Smooth muscle cell (in vitro differentiated cells): ENCODE measurements at regions not wholly inside any gene's neighbourhood (a gene's known extent, or its start where the extent isn't known, plus 50 kb on each side); places are given as distances from the start of the nearest gene placed in this dataset.

ENCODE experiments used
- DNase-seq: peaks from one replicate; lab custom pipeline; 2025; ENCODE audit not compliant: unreplicated experiment; lab: John Stamatoyannopoulos, UW
- H2AFZ ChIP-seq: fragments of 200-600 bp; sonication (generic); 2 replicates; pipeline ENCODE4 v1.6.0; 2016; ENCODE audit warnings: antibody characterized with exemption, low read depth, mild to moderate bottlenecking
- H3F3A ChIP-seq: fragments of 200-600 bp; sonication (generic); 2 replicates; pipeline ENCODE4 v1.6.0; 2017; ENCODE audit warnings: antibody characterized with exemption, low read depth
- H3K27ac ChIP-seq: fragments of 200-600 bp; sonication (generic); 2 replicates; pipeline ENCODE4 v1.5.1; 2016; ENCODE audit warnings: low read depth, mild to moderate bottlenecking
- H3K27me3 ChIP-seq: fragments of 200-600 bp; sonication (generic); 2 replicates; pipeline ENCODE4 v1.6.1; 2016; ENCODE audit warnings: low read depth, mild to moderate bottlenecking
- H3K36me3 ChIP-seq: fragments of 200-600 bp; sonication (generic); 2 replicates; pipeline ENCODE4 v1.5.1; 2016; ENCODE audit warnings: low read depth
- H3K4me1 ChIP-seq: fragments of 200-600 bp; sonication (generic); 2 replicates; pipeline ENCODE4 v1.5.1; 2016; ENCODE audit warnings: low read depth
- H3K4me2 ChIP-seq: fragments of 200-600 bp; sonication (generic); 2 replicates; pipeline ENCODE4 v1.6.0; 2016; ENCODE audit warnings: mild to moderate bottlenecking
- H3K4me3 ChIP-seq: fragments of 200-600 bp; sonication (generic); 2 replicates; pipeline ENCODE4 v1.5.1; 2016; ENCODE audit warnings: mild to moderate bottlenecking
- H3K79me2 ChIP-seq: fragments of 200-600 bp; sonication (generic); 2 replicates; pipeline ENCODE4 v1.6.0; 2016; ENCODE audit warnings: low read depth, mild to moderate bottlenecking
- H3K9ac ChIP-seq: fragments of 200-600 bp; sonication (generic); 2 replicates; pipeline ENCODE4 v1.6.0; 2016; ENCODE audit warnings: low read depth
- H3K9me3 ChIP-seq: fragments of 200-600 bp; sonication (generic); replicated peaks from 2 replicates; pipeline ENCODE4 v1.5.1; 2016; ENCODE audit warnings: low read depth
- H4K20me1 ChIP-seq: fragments of 200-600 bp; sonication (generic); 2 replicates; pipeline ENCODE4 v1.6.0; 2016; ENCODE audit warnings: low read depth
- CTCF ChIP-seq: fragments of 200-600 bp; sonication (generic); IDR thresholded peaks from 2 replicates; pipeline ENCODE4 v1.5.1; 2017; ENCODE audit warnings: borderline replicate concordance, mild to moderate bottlenecking, antibody characterized with exemption; ENCODE audit not compliant: insufficient read depth, poor library complexity, severe bottlenecking
- WGBS: methylation state at CpG from one replicate; pipeline ENCODE4 v1.1.7; 2016; ENCODE audit warnings: low lambda C conversion rate; 5-methylcytosine and 5-hydroxymethylcytosine counted together

GRCh38 chr2:176642074-176642473 is 372.8 kb downstream of the MTX2 start:
- Histone ChIP-seq H3K9me3 (no peaks in the 10 kb centered on the region), H3K27ac (no peak overlapping the region), H3K36me3 (no peaks in the 10 kb centered on the region), H3F3A (no peaks in the 10 kb centered on the region), H3K4me2 (no peak overlapping the region), H4K20me1 (no peaks in the 10 kb centered on the region), H3K79me2 (no peaks in the 10 kb centered on the region), H3K4me3 (no peak overlapping the region), H3K9ac (no peak overlapping the region), H3K4me1 (no peaks in the 10 kb centered on the region), H2AFZ (no peak overlapping the region), H3K27me3 (peaks cover 85% of the 10 kb centered on the region)
- no peak for DNase-seq
- WGBS = 50% methylated on average over 4 of the region's 4 CpGs
- no peak for TF ChIP-seq CTCF

GRCh38 chr2:176643646-176644045 is 374.4 kb downstream of the MTX2 start:
- H3K27ac ChIP-seq = no peak overlapping the region
- H3K79me2 ChIP-seq = no peaks in the 10 kb centered on the region
- no peak overlapping the region for H3K4me2 ChIP-seq
- H3K4me3 ChIP-seq = no peak overlapping the region
- no peaks in the 10 kb centered on the region for H3K9me3 ChIP-seq
- H3K27me3 ChIP-seq = peaks cover 82% of the 10 kb centered on the region
- H3K4me1 ChIP-seq = no peaks in the 10 kb centered on the region
- H3K36me3 ChIP-seq = no peaks in the 10 kb centered on the region
- no peak overlapping the region for H3K9ac ChIP-seq
- no peak for TF ChIP-seq CTCF
- 61% methylated on average over 8 of the region's 8 CpGs for WGBS
- no peaks in the 10 kb centered on the region for H4K20me1 ChIP-seq
- no peaks in the 10 kb centered on the region for H3F3A ChIP-seq
- H2AFZ ChIP-seq = no peak overlapping the region
- no peak for DNase-seq

- H3K4me3 ChIP-seq = no peak overlapping the region
- H3K4me2 ChIP-seq = no peak overlapping the region
- H3K36me3 ChIP-seq = no peaks in the 10 kb centered on the region
- no peaks in the 10 kb centered on the region for H3F3A ChIP-seq
- 97% methylated on average over 3 of the region's 3 CpGs for WGBS
- TF ChIP-seq CTCF = no peak
- no peaks in the 10 kb centered on the region for H3K4me1 ChIP-seq
- H2AFZ ChIP-seq = no peak overlapping the region
- no peak overlapping the region for H3K9ac ChIP-seq
- no peaks in the 10 kb centered on the region for H4K20me1 ChIP-seq
- H3K27ac ChIP-seq = no peak overlapping the region
- H3K79me2 ChIP-seq = no peaks in the 10 kb centered on the region
- H3K27me3 ChIP-seq = peaks cover 70% of the 10 kb centered on the region
- DNase-seq = no peak
- H3K9me3 ChIP-seq = no peaks in the 10 kb centered on the region
Measured at GRCh38 chr2:176645494-176645893, 376.3 kb downstream of the MTX2 start.

GRCh38 chr2:176646033-176646615 is 376.9 kb downstream of the MTX2 start:
- H3K27me3 ChIP-seq = peaks cover 64% of the 10 kb centered on the region
- no peak for TF ChIP-seq CTCF
- no peaks in the 10 kb centered on the region for H3K36me3 ChIP-seq

More at GRCh38 chr2:176646033-176646615, 376.9 kb downstream of the MTX2 start:
- 53% methylated on average over 5 of the region's 5 CpGs for WGBS
- no peaks in the 10 kb centered on the region for H3K9me3 ChIP-seq
- H4K20me1 ChIP-seq = no peaks in the 10 kb centered on the region
- H3K4me1 ChIP-seq = no peaks in the 10 kb centered on the region
- H3K4me2 ChIP-seq = no peak overlapping the region
- H3K4me3 ChIP-seq = no peak overlapping the region
- H2AFZ ChIP-seq = no peak overlapping the region
- H3F3A ChIP-seq = no peaks in the 10 kb centered on the region
- no peak overlapping the region for H3K9ac ChIP-seq
- DNase-seq = no peak
- H3K79me2 ChIP-seq = no peaks in the 10 kb centered on the region
- H3K27ac ChIP-seq = no peak overlapping the region
